GM21717 (cell line): ENCODE measurements at regions not wholly inside any gene's neighbourhood (a gene's known extent, or its start where the extent isn't known, plus 50 kb on each side); places are given as distances from the start of the nearest gene placed in this dataset.
"Not testable (repeated sequence)": the region's sequence is repeated elsewhere in the genome, so short reads cannot be mapped to it uniquely, and the experiment has no call there.

ENCODE experiments used
- ATAC-seq: cut with Tn5 transposase; IDR thresholded peaks from one replicate; pipeline ENCODE4 v1.9.1; 2021; ENCODE audit warnings: mild to moderate bottlenecking, moderate library complexity; ENCODE audit not compliant: unreplicated experiment

GRCh38 chr19:28359431-28360414, 853.2 kb downstream of the UQCRFS1 start:
- no peak for ATAC-seq

- ATAC-seq = no peak
Measured at GRCh38 chr19:28358633-28359032, 854.3 kb downstream of the UQCRFS1 start.

DNA sequence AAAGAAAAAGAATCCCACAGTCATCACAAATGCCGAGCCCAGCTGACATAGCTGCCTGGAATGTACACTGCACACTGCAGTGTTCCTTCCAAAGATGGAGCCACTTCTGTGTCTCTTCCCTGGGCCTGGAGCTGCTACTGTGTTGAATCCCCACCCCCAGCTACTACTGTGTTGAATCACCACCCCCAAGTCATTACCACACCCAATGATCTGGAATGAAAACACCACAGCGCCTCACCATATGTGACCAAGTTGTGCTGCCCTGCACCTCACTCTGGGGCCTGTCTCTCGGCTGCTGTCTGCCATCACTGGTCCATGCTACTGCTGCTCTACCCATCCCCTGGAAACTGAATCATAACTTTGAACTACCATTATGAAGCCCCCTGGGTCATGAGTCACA, 861.2 kb downstream of the UQCRFS1 start:
- no peak for ATAC-seq

GRCh38 chr19:28351321-28351720, 861.6 kb downstream of the UQCRFS1 start:
- ATAC-seq = not testable (repeated sequence)

- ATAC-seq = no peak
Measured at GRCh38 chr19:28350673-28351072, 862.3 kb downstream of the UQCRFS1 start.

- no peak for ATAC-seq
Measured at GRCh38 chr19:28350037-28350436, 862.9 kb downstream of the UQCRFS1 start.

- no peak for ATAC-seq
Measured at GRCh38 chr19:28349604-28350003, 863.3 kb downstream of the UQCRFS1 start.

DNA sequence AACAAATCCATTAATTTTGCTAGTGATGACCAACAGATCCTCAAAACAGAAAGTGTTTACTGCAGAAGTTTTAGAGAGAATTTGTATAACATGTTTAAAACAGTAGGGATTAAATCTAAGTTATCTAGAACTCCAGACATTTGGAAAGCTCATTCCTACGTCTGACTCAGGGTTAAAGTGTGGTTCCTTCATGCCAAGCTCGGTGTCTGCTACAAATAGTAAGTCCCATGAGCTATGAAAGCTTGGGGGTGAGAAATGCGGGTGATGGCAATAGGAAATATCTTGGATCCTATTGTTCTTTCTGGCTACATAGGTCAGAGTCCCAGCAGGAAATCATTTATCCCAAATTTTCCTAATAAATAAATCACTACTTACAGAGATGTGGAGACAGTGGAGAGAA, 867.1 kb downstream of the UQCRFS1 start:
- no peak for ATAC-seq

DNA sequence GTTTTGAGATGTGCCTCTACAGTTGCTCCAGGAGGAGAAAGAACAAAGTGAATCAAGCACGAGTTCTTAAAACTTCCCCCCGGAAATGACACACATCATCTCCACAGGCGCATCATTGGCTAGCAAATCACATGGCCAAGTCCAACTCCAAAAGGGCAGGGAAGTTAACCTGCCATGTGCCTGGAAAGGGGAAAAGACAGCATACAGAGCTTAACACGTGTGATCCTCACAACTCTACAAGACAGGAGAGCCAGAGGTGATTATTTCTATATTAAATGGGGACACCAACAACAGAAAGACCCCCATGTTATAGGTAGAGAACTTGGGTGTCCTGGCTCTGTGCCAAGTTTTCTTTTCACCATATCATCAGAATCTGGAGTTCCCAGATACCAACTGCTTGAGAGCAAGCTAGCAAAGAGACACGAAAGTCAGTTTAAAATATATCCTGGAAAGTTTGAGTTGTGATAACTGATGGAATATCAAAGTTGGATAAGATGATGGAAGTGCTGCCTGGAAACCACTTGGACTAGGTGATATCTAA, 871.1 kb downstream of the UQCRFS1 start:
- no peak for ATAC-seq

DNA sequence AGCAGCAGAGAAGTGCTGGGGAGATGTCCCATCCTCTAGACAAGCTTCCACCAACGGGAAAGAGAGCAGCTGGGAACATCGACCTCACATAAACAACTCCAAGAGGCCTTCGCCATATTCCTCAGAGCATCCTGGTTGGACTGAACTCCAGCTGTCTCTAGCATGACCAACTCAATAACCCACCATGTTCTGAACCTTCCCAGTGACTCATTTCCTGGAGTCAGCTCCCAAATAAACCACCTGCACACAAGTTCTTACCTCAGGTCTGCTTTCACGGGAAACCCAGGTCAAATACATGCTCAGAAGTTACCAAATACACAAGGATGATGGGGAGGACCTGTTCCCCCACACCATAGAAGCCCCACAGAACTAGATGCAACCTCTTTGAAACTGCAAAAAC, 878.5 kb downstream of the UQCRFS1 start:
- no peak for ATAC-seq

DNA sequence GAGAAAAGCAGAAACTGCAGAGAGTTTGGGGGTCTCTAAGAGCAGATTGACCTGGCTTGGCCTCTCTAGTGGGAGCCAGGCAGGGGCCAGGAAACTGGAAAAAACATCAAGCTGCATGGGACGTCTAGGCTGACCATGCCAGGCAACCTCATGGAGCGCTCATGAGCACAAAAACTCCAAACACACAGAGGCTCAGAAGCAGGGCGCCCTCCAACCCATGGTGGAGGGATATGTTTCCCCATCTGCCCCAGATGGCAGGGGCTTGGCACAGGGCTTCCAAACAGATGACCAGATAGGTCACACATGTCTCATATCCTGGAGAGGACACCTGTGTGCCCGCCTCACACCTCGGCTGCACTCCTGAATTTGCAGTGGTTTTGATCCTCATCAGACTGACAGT, 879.0 kb downstream of the UQCRFS1 start:
- ATAC-seq = no peak

GRCh38 chr19:28332886-28333285, 880.1 kb downstream of the UQCRFS1 start:
- no peak for ATAC-seq

DNA sequence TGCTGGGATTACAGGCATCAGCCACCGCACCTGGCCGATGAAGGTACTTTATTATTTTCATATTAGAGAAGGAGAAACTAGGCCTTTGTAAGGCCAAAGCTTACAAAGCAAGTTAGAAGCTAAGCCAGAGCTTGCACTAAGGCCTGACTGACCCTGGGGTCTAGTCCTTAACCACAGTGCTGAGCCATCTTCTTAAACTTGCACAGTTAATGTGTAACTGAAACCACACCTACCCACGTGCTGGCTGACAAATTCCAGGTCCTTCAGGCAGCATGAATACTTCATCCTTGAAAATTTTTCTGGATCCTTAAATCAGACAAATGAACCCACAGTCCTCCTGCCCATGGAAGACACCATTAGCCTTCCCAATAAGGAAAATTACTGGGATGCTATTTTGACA, 880.6 kb downstream of the UQCRFS1 start:
- ATAC-seq = no peak

GRCh38 chr19:28331596-28331995, 881.4 kb downstream of the UQCRFS1 start:
- no peak for ATAC-seq

GRCh38 chr19:28330831-28331230, 882.1 kb downstream of the UQCRFS1 start:
- ATAC-seq = no peak

GRCh38 chr19:28329429-28329828, 883.5 kb downstream of the UQCRFS1 start:
- no peak for ATAC-seq

- no peak for ATAC-seq
Measured at GRCh38 chr19:28327905-28328304, 885.0 kb downstream of the UQCRFS1 start.

DNA sequence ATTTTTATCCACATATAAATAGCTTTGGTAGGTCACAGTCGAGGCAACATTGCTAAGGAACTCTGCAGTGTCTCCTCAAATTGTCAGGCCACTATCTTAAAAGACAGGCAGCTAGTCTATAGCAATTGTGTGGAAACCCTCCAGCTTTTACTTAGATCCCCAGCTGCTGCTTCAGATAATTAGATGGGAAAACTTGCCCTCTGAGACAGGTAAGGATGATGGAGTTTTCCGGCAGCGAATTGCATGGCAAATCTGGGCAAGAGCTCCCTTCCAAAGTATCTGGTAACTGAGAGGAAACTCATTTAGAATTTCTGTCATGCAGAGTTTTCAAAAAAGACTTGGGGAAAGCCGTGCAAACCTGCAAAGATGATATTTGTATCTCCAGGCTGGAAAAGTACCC, 886.2 kb downstream of the UQCRFS1 start:
- ATAC-seq = no peak

GRCh38 chr19:28324275-28325060, 888.5 kb downstream of the UQCRFS1 start:
- no peak for ATAC-seq

DNA sequence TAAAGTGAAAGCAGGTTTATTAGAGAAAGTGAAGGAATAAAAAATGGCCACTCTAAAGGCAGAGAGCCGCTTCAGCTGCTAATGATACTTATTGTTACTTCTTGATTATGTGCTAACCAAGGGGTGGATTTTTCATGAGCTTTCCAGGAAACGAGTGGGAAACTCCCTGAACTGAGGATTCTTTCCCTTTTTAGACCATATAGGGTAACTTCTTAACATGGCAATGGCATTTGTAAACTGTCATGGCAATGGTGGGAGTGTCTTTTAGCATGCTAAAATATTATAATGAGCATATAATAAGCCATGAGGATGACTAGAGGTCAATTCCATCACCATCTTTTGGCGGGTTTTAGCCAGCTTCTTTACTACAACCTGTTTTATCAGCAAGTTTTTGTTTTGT, 890.0 kb downstream of the UQCRFS1 start:
- ATAC-seq = no peak

GRCh38 chr19:28322491-28322890, 890.5 kb downstream of the UQCRFS1 start:
- ATAC-seq = no peak

GRCh38 chr19:28319918-28320317, 893.0 kb downstream of the UQCRFS1 start:
- no peak for ATAC-seq
